Endothelial cell of umbilical vein (primary cell): ENCODE measurements at regions not wholly inside any gene's neighbourhood (a gene's known extent, or its start where the extent isn't known, plus 50 kb on each side); places are given as distances from the start of the nearest gene placed in this dataset.

ENCODE experiments used
- BruUV-seq: library from RNA; stranded (reverse); fragments of 400-500 nt; replicated peaks from 2 replicates; lab custom pipeline; 2021; lab: Mats Ljungman, UMichigan
- CTCF ChIA-PET: fragments of 300-600, 350-600 bp; sonication (Branson Sonifier 250); formaldehyde crosslinking; loops from one replicate; lab custom pipeline; 2021; ENCODE audit warnings: antibody characterized with exemption, inconsistent platforms; lab: Charles Lee
- POLR2A ChIA-PET: fragments of 300-600, 350-600 bp; sonication (Branson Sonifier 250); formaldehyde crosslinking; loops from one replicate; lab custom pipeline; 2021; ENCODE audit warnings: antibody characterized with exemption, inconsistent platforms; lab: Charles Lee
- DNase-seq: peaks from one replicate; pipeline ENCODE4 v3.0.0-alpha.2; 2011; ENCODE audit warnings: low read depth, low spot score
- FAIRE-seq: peaks from 2 replicates; lab custom pipeline; 2011; peaks lifted over from hg19 to GRCh38; lab: Jason Lieb, UNC
- H2AFZ ChIP-seq: 2 replicates; pipeline ENCODE4 v1.6.0; 2012; ENCODE audit warnings: low read depth, low read length, control low read depth, inconsistent platforms
- H3K27ac ChIP-seq: 2 replicates; pipeline ENCODE4 v1.5.1; 2011; ENCODE audit warnings: low read depth, mild to moderate bottlenecking, control low read depth, low read length, moderate library complexity; ENCODE audit not compliant: insufficient read depth
- H3K27me3 ChIP-seq, 2 experiments: 2 replicates each; pipeline versions ENCODE4 v1.6.0 to v1.6.1; 2011; ENCODE audit warnings: low read length in 2 of 2, mixed read lengths in 1 of 2; ENCODE audit not compliant: control insufficient read depth in 2 of 2, insufficient read depth in 2 of 2
- H3K36me3 ChIP-seq, 2 experiments: 2 replicates in 1 of 2; 3 replicates in 1 of 2; pipeline ENCODE4 v1.5.1; 2011; ENCODE audit warnings: low read length in 2 of 2, mild to moderate bottlenecking in 1 of 2, moderate library complexity in 1 of 2; ENCODE audit not compliant: control insufficient read depth in 2 of 2, insufficient read depth in 2 of 2; ENCODE audit errors: extremely low read depth in 1 of 2
- H3K4me1 ChIP-seq: 3 replicates; pipeline ENCODE4 v1.5.1; 2011; ENCODE audit warnings: mild to moderate bottlenecking, low read length; ENCODE audit not compliant: control insufficient read depth, insufficient read depth; ENCODE audit errors: extremely low read depth
- H3K4me2 ChIP-seq: 2 replicates; pipeline ENCODE4 v1.6.1; 2011; ENCODE audit warnings: low read length, control low read depth, mixed read lengths; ENCODE audit not compliant: insufficient read depth
- H3K4me3 ChIP-seq, 3 experiments: fragments of 200-600 bp in 1 of 3; sonication (generic), shearing (Covaris generic) in 1 of 3; replicated peaks in 1 of 3; 2 replicates each; pipeline ENCODE4 v1.5.1; 2011 to 2016; ENCODE audit warnings: control low read depth in 3 of 3, low read length in 3 of 3, mild to moderate bottlenecking in 2 of 3, inconsistent platforms in 1 of 3, low read depth in 1 of 3, moderate library complexity in 1 of 3; ENCODE audit not compliant: insufficient read depth in 1 of 3
- H3K79me2 ChIP-seq: 2 replicates; pipeline ENCODE4 v1.6.0; 2012; ENCODE audit warnings: low read length, inconsistent platforms; ENCODE audit not compliant: control insufficient read depth, insufficient read depth
- H3K9ac ChIP-seq: replicated peaks from 2 replicates; pipeline ENCODE3; 2011; ENCODE audit warnings: low read length, control low read depth; ENCODE audit not compliant: insufficient read depth; ENCODE audit errors: extremely low read depth
- H3K9me1 ChIP-seq: replicated peaks from 3 replicates; pipeline ENCODE4 v1.6.0; 2011; ENCODE audit warnings: mild to moderate bottlenecking, low read length; ENCODE audit not compliant: control insufficient read depth, insufficient read depth; ENCODE audit errors: extremely low read depth
- H3K9me3 ChIP-seq: replicated peaks from 2 replicates; pipeline ENCODE4 v1.5.1; 2012; ENCODE audit warnings: low read length, inconsistent platforms; ENCODE audit not compliant: control insufficient read depth, insufficient read depth
- H4K20me1 ChIP-seq: replicated peaks from 2 replicates; pipeline ENCODE3; 2011; ENCODE audit warnings: mild to moderate bottlenecking, low read length; ENCODE audit not compliant: control insufficient read depth, insufficient read depth; ENCODE audit errors: extremely low read depth
- EZH2 ChIP-seq: IDR thresholded peaks from 2 replicates; pipeline ENCODE4 v1.6.1; 2012; ENCODE audit warnings: borderline replicate concordance, low read depth, mild to moderate bottlenecking, moderate library complexity, low read length, inconsistent platforms; ENCODE audit not compliant: severe bottlenecking
- FOS ChIP-seq: IDR thresholded peaks from 2 replicates; pipeline ENCODE4 v1.6.1; 2011; ENCODE audit warnings: mild to moderate bottlenecking, low read length, moderate library complexity, borderline replicate concordance; ENCODE audit not compliant: insufficient read depth
- GATA2 ChIP-seq: IDR thresholded peaks from 2 replicates; pipeline ENCODE4 v1.7.0; 2011; ENCODE audit warnings: low read depth, mild to moderate bottlenecking, moderate library complexity, mixed read lengths, low read length; ENCODE audit not compliant: insufficient read length, insufficient read depth
- JUN ChIP-seq: IDR thresholded peaks from 2 replicates; pipeline ENCODE4 v1.6.1; 2011; ENCODE audit warnings: borderline replicate concordance, low read depth; ENCODE audit not compliant: insufficient read length, insufficient read depth
- MYC ChIP-seq: IDR thresholded peaks from one replicate; pipeline ENCODE4 v1.6.1; 2011; ENCODE audit warnings: mild to moderate bottlenecking, low read depth, low read length
- POLR2A ChIP-seq: IDR thresholded peaks from 2 replicates; pipeline ENCODE4 v1.6.1; 2012; ENCODE audit warnings: low read depth, mild to moderate bottlenecking, control low read depth, low read length
- POLR2AphosphoS5 ChIP-seq: IDR thresholded peaks from 2 replicates; pipeline ENCODE4 v1.6.1; 2012; ENCODE audit warnings: low read depth, mild to moderate bottlenecking, control low read depth, low read length, moderate library complexity; ENCODE audit not compliant: insufficient read depth
- dilution Hi-C: fragments of 300-500 bp; cut with MboI; formaldehyde crosslinking; loops from one replicate; pipeline ENCODE4 v1.15.0; 2019; ENCODE audit warnings: low sequenced_read_pairs; ENCODE audit not compliant: extremely low pct_ligation_motif_present
- intact Hi-C: fragments of 100-400 bp; cut with micrococcal nuclease; formaldehyde crosslinking; loops from one replicate; pipeline ENCODE4 v1.10.0; 2022
- TF ChIP-seq, protein P1 (sequence below): IDR thresholded peaks from 2 replicates; pipeline ENCODE4 v1.6.1; 2011; ENCODE audit not compliant: insufficient read depth, insufficient read length
- TF ChIP-seq, protein P2 (sequence below), 2 donors: IDR thresholded peaks; 1 replicate in 1 of 2; 2 replicates in 1 of 2; pipeline ENCODE4 v1.5.1; 2011; ENCODE audit warnings: low read length in 2 of 2, mild to moderate bottlenecking in 2 of 2, moderate library complexity in 2 of 2, control low read depth in 1 of 2, inconsistent platforms in 1 of 2, low read depth in 1 of 2; ENCODE audit not compliant: insufficient read depth in 1 of 2; ENCODE audit errors: extremely low read depth in 1 of 2

DNA sequence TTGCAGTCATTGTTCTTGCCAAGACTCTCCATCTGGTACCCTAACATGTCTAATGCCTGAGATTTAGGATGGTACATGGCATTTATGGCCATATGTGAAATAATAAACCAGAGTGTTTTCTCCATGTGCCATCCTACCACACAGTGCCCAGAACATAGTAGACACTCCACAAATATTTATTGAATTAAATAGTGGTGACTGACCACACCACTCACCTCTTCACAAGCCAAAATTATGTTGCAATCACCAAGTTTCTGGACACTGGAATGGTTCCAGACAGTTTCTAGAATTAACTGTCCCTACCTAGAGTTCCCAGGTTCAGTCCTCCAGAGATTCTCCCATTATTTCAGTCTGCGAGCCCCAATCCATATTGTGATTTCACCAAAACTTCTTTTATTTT is 427.3 kb downstream of the KIF16B start:
- Histone ChIP-seq H3K4me3 (no peak overlapping the region), H3K4me1 (no peaks in the 10 kb centered on the region), H3K9me1 (no peaks in the 10 kb centered on the region), H3K9me3 (peaks cover 3% of the 10 kb centered on the region), H4K20me1 (no peaks in the 10 kb centered on the region), H3K27me3 (no peaks in the 10 kb centered on the region), H3K9ac (no peak overlapping the region), H2AFZ (no peak overlapping the region), H3K27ac (no peak overlapping the region), H3K36me3 (no peaks in the 10 kb centered on the region), H3K79me2 (no peaks in the 10 kb centered on the region), H3K4me2 (no peak overlapping the region)
- intact Hi-C loops (loop anchor here (10.0 kb wide), 1 partner anchor 309 kb away; no protein-coding TSS in a partner anchor), dilution Hi-C loops (no loop called here)
- DNase-seq (no peak), FAIRE-seq (no peak)
- ChIA-PET POLR2A (no interaction called here), CTCF (no interaction called here)
- TF ChIP-seq, protein P1, sequence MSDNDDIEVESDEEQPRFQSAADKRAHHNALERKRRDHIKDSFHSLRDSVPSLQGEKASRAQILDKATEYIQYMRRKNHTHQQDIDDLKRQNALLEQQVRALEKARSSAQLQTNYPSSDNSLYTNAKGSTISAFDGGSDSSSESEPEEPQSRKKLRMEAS: no peak
- TF ChIP-seq FOS (no peak), EZH2 (no peak), POLR2A (no peak), JUN (no peak), POLR2AphosphoS5 (no peak), MYC (no peak), GATA2 (no peak)
- TF ChIP-seq, protein P2, sequence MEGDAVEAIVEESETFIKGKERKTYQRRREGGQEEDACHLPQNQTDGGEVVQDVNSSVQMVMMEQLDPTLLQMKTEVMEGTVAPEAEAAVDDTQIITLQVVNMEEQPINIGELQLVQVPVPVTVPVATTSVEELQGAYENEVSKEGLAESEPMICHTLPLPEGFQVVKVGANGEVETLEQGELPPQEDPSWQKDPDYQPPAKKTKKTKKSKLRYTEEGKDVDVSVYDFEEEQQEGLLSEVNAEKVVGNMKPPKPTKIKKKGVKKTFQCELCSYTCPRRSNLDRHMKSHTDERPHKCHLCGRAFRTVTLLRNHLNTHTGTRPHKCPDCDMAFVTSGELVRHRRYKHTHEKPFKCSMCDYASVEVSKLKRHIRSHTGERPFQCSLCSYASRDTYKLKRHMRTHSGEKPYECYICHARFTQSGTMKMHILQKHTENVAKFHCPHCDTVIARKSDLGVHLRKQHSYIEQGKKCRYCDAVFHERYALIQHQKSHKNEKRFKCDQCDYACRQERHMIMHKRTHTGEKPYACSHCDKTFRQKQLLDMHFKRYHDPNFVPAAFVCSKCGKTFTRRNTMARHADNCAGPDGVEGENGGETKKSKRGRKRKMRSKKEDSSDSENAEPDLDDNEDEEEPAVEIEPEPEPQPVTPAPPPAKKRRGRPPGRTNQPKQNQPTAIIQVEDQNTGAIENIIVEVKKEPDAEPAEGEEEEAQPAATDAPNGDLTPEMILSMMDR (IDR thresholded peaks at IDR 0.05; ENCODE audit: extremely low read depth in 1 of 2, insufficient read depth in 1 of 2, low read depth in 1 of 2, low read length in 2 of 2): no peak
- no TSS peak for BruUV-seq
